Thoracic aorta (tissue), 2 donors: ENCODE measurements at regions not wholly inside any gene's neighbourhood (a gene's known extent, or its start where the extent isn't known, plus 50 kb on each side); places are given as distances from the start of the nearest gene placed in this dataset.
"Not testable (repeated sequence)": the region's sequence is repeated elsewhere in the genome, so short reads cannot be mapped to it uniquely, and the experiment has no call there.

Experiments used
- ATAC-seq: fragments of 150-250 bp; one replicate; pipeline ENCODE4 v1.8.0; 2017; ENCODE audit warnings: low read depth; ENCODE audit not compliant: insufficient number of reproducible peaks, low FRiP score
- DNase-seq: peaks from one replicate; pipeline ENCODE4 v3.0.0-alpha.2; 2020; ENCODE audit warnings: low spot score
- H3K27ac ChIP-seq, 2 donors: fragments of 200-600 bp; sonication (generic); 1 replicate in 1 of 2; 2 replicates in 1 of 2; pipeline ENCODE4 v1.5.1; 2016; ENCODE audit warnings: mild to moderate bottlenecking in 2 of 2, moderate library complexity in 2 of 2
- H3K27me3 ChIP-seq: fragments of 200-600 bp; sonication (generic); replicated peaks from 2 replicates; pipeline ENCODE4 v1.6.0; 2016; ENCODE audit warnings: mild to moderate bottlenecking; ENCODE audit not compliant: insufficient read depth
- H3K36me3 ChIP-seq: fragments of 200-600 bp; sonication (generic); one replicate; pipeline ENCODE4 v1.5.1; 2016
- H3K4me1 ChIP-seq, 2 donors: fragments of 200-600 bp; sonication (generic); 1 replicate in 1 of 2; 2 replicates in 1 of 2; pipeline versions ENCODE4 v1.5.1 to v1.6.0; 2016; ENCODE audit warnings: low read depth in 2 of 2, mild to moderate bottlenecking in 1 of 2; ENCODE audit not compliant: control insufficient read depth in 1 of 2
- H3K4me3 ChIP-seq: fragments of 200-600 bp; sonication (generic); 2 replicates; pipeline ENCODE4 v1.5.1; 2016; ENCODE audit warnings: mild to moderate bottlenecking
- H3K9me3 ChIP-seq: fragments of 200-600 bp; sonication (generic); 2 replicates; pipeline ENCODE4 v1.5.1; 2016
- TF ChIP-seq, protein P1 (sequence below): fragments of 200-600 bp; sonication (generic); IDR thresholded peaks from one replicate; pipeline ENCODE4 v1.5.1; 2019; ENCODE audit warnings: antibody characterized with exemption

DNA sequence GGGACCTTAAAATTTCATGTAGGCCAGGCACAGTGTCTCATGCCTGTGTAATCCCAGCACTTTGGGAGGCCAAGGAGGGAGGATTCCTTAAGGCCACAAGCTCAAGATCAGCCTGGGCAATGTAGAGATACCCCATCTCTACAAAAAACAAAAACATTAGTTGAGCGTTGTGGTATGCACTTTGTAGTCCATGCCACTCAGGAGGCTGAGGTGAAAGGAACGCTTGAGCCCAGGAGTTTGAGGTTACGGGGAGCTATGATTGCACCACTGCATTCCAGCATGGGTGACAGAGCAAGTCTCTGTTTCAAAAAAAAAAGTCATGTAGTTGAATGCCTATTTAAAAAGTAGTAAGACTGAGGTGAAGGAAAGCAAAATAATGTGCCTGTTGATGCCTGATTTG is 83.5 kb downstream of the TTC6 start:
- no peak for ATAC-seq
- TF ChIP-seq, protein P1, sequence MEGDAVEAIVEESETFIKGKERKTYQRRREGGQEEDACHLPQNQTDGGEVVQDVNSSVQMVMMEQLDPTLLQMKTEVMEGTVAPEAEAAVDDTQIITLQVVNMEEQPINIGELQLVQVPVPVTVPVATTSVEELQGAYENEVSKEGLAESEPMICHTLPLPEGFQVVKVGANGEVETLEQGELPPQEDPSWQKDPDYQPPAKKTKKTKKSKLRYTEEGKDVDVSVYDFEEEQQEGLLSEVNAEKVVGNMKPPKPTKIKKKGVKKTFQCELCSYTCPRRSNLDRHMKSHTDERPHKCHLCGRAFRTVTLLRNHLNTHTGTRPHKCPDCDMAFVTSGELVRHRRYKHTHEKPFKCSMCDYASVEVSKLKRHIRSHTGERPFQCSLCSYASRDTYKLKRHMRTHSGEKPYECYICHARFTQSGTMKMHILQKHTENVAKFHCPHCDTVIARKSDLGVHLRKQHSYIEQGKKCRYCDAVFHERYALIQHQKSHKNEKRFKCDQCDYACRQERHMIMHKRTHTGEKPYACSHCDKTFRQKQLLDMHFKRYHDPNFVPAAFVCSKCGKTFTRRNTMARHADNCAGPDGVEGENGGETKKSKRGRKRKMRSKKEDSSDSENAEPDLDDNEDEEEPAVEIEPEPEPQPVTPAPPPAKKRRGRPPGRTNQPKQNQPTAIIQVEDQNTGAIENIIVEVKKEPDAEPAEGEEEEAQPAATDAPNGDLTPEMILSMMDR: no peak
- H3K27ac ChIP-seq: no peak overlapping the region
- no peak for DNase-seq
- no peaks in the 10 kb centered on the region for H3K36me3 ChIP-seq
- no peaks in the 10 kb centered on the region for H3K9me3 ChIP-seq
- no peak overlapping the region for H3K4me3 ChIP-seq
- no peaks in the 10 kb centered on the region for H3K4me1 ChIP-seq
- H3K27me3 ChIP-seq: no peaks in the 10 kb centered on the region

DNA sequence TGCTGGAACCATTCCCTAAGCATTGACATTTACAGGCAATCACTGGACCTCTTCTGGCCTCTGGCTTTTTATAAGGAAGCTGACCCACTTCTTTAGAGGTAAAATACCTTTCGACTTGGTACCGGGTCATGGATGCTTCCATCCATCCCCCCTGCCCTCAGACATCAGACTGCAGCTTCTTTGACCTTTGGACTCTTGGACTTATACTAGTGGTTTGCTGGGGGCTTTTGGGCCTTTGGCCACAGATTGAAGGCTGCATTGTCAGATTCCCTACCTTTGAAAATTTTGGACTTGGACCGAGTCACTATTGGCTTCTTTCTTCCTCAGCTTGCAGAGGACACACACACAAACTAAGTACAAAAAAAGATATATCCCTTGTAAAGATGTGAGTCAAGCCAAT is 86.1 kb downstream of the TTC6 start:
- Histone ChIP-seq H3K4me3 (no peak overlapping the region), H3K27ac (no peak overlapping the region), H3K27me3 (no peaks in the 10 kb centered on the region), H3K36me3 (no peaks in the 10 kb centered on the region), H3K9me3 (no peaks in the 10 kb centered on the region), H3K4me1 (no peaks in the 10 kb centered on the region)
- ATAC-seq (no peak), DNase-seq (no peak)
- TF ChIP-seq, protein P1: no peak

DNA sequence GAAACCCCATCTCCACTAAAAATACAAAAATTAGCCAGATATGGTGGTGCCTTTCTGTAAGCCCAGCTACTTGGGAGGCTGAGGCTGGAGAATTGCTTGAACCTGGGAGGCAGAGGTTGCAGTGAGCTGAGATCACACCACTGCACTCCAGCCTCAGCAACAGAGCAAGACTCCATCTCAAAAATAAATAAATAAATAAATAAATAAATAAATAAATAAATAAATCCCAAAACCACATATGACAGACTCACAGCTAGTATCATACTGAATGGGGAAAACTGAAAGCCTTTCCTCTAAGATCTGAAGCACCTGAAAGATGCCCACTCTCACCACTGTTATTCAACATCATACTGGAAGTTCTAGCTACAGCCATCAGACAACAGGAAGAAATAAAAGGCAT is 97.3 kb downstream of the TTC6 start:
- ATAC-seq, H3K9me3 ChIP-seq, H3K4me1 ChIP-seq, H3K36me3 ChIP-seq, H3K27me3 ChIP-seq, DNase-seq, H3K27ac ChIP-seq, H3K4me3 ChIP-seq: not testable (repeated sequence)

- not testable (repeated sequence) for H3K4me3 ChIP-seq, ATAC-seq, H3K9me3 ChIP-seq, H3K27me3 ChIP-seq, H3K4me1 ChIP-seq, H3K36me3 ChIP-seq, DNase-seq, H3K27ac ChIP-seq
Measured at GRCh38 chr14:37693420-37693819, 98.0 kb downstream of the TTC6 start.

DNA sequence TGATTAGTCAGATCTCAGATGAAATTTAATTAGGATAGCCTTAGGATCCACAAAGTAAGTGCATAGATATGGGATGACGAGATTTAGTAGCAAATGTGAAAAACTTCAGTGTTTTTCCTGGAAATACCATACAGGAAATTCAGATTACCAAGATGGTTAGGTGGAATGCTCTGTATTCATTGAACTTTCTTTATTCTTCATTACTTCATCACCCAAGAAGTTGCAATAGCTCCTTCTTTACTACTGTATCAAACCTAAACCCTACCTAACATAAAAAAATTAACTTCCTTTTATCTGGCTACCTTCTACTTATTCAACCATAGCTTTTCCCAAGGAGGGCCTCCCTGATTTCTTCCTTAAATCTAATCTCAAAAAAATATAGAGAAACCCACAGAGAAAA is 100.4 kb downstream of the TTC6 start:
- Histone ChIP-seq H3K9me3 (peaks cover 6% of the 10 kb centered on the region), H3K4me1 (no peaks in the 10 kb centered on the region), H3K27me3 (no peaks in the 10 kb centered on the region), H3K4me3 (no peak overlapping the region), H3K27ac (no peak overlapping the region), H3K36me3 (no peaks in the 10 kb centered on the region)
- DNase-seq (no peak), ATAC-seq (no peak)
- TF ChIP-seq, protein P1: no peak

DNA sequence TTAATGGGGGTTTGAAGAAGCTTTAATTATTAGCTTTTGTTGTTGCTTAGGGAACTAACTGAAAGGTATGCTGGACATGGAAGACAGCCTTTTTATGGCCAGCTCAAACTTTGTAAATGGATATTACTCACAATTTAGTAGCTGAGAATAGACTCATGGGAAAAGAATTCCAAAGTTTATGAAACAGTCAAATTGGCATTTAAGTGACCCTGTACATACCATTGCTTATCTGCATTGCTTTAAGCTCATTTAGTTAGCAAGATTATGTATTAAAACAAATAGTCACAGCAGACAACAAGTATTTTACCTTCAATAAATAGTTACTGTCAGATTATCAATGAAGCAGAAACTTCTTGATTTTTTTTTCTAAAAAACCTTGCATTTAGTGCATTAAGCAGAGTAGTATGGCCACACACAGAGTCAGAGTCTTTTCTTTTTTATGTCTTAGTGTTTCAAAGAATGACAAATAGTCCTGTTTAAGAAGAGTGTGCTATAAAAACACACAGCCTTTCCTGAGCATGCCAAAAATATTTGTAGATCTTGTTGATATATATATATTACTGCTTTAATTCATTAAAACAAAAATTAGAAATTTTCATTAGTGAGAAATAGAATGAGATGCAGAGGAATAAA is 102.2 kb downstream of the TTC6 start:
- Histone ChIP-seq H3K4me3 (no peak overlapping the region), H3K4me1 (no peaks in the 10 kb centered on the region), H3K9me3 (peaks cover 6% of the 10 kb centered on the region), H3K27ac (no peak overlapping the region), H3K36me3 (no peaks in the 10 kb centered on the region), H3K27me3 (no peaks in the 10 kb centered on the region)
- ATAC-seq (no peak), DNase-seq (no peak)
- TF ChIP-seq, protein P1: no peak
